ENCODE measurements at regions not wholly inside any gene's neighbourhood (a gene's known extent, or its start where the extent isn't known, plus 50 kb on each side); places are given as distances from the start of the nearest gene placed in this dataset.

GRCh38 chr1:234699795-234700665 is 90.1 kb upstream of the IRF2BP2 start (continued):
- peak; percentile 89 for TF ChIP-seq ARID3A (IDR thresholded peaks at IDR 0.05; ENCODE audit: borderline replicate concordance, low read depth, low read length)
- no peak for TF ChIP-seq NCOA4 (IDR thresholded peaks at IDR 0.05; ENCODE audit: partially characterized antibody)
- no peak for TF ChIP-seq PTTG1 (tag; IDR thresholded peaks at IDR 0.05; ENCODE audit: low read depth)
- no peak for TF ChIP-seq NR0B1 (IDR thresholded peaks at IDR 0.05; ENCODE audit: partially characterized antibody)
- no peak for TF ChIP-seq MYNN (IDR thresholded peaks at IDR 0.05)
- no peak for TF ChIP-seq MYNN (CRISPR knock-in tag; IDR thresholded peaks at IDR 0.05)
- no peak for TF ChIP-seq BMI1 (IDR thresholded peaks at IDR 0.05; ENCODE audit: low read length)
- TF ChIP-seq TEAD2 (tag; IDR thresholded peaks at IDR 0.05), result no peak
- TF ChIP-seq MLLT1 (IDR thresholded peaks at IDR 0.05), result no peak
- 0 out of 2 replicates have a peak, but pooled peaks have one; percentile 25 for TF ChIP-seq ZNF384 (IDR thresholded peaks at IDR 0.05; ENCODE audit: low read depth, low read length)
- no peak for TF ChIP-seq XRCC3 (IDR thresholded peaks at IDR 0.05)
- no peak for TF ChIP-seq THAP12 (CRISPR knock-in tag; IDR thresholded peaks at IDR 0.05)
- TF ChIP-seq FIP1L1 (IDR thresholded peaks at IDR 0.05; ENCODE audit: low read depth, low read length, poor library complexity, severe bottlenecking), result no peak

Data from K562 (cell line).